ENCODE measurements at regions not wholly inside any gene's neighbourhood (a gene's known extent, or its start where the extent isn't known, plus 50 kb on each side); places are given as distances from the start of the nearest gene placed in this dataset.

- TF ChIP-seq CTCF (IDR thresholded peaks at IDR 0.05; ENCODE audit: unreplicated experiment) = no peak
Measured at GRCh38 chr2:15869871-15870270, 70.5 kb upstream of the MYCN start.

GRCh38 chr2:15870565-15870964 lies 69.8 kb upstream of the MYCN start:
- H3K36me3 Mint-ChIP-seq (ENCODE audit: insufficient read depth, unreplicated experiment) = no peaks in the 10 kb centered on the region

More at GRCh38 chr2:15869871-15870270, 70.5 kb upstream of the MYCN start:
- H3K27ac Mint-ChIP-seq (ENCODE audit: low read depth, unreplicated experiment) = no peak overlapping the region
- no peaks in the 10 kb centered on the region for H3K36me3 Mint-ChIP-seq (ENCODE audit: insufficient read depth, unreplicated experiment)
- BruUV-seq (replicated peaks) = no TSS peak
- no peaks in the 10 kb centered on the region for H3K9me3 Mint-ChIP-seq (ENCODE audit: unreplicated experiment)
- POLR2A ChIA-PET = no interaction called here
- H3K4me3 Mint-ChIP-seq (ENCODE audit: unreplicated experiment) = no peak overlapping the region
- CTCF ChIA-PET = no interaction called here
- DNase-seq (ENCODE audit: unreplicated experiment) = no peak
- H3K27me3 Mint-ChIP-seq (ENCODE audit: insufficient read depth, unreplicated experiment) = peaks cover 15% of the 10 kb centered on the region
- intact Hi-C loops (cut with micrococcal nuclease) = no loop called here
- no peaks in the 10 kb centered on the region for H3K4me1 Mint-ChIP-seq (ENCODE audit: insufficient read depth, unreplicated experiment)

GRCh38 chr2:15871239-15871783 lies 69.0 kb upstream of the MYCN start:
- H3K4me3 Mint-ChIP-seq (ENCODE audit: unreplicated experiment) = no peak overlapping the region
- intact Hi-C loops (cut with micrococcal nuclease) = no loop called here
- H3K9me3 Mint-ChIP-seq (ENCODE audit: unreplicated experiment) = no peaks in the 10 kb centered on the region
- no peaks in the 10 kb centered on the region for H3K4me1 Mint-ChIP-seq (ENCODE audit: insufficient read depth, unreplicated experiment)
- ChIA-PET CTCF (interaction anchor here (0.9 kb wide), 1 partner anchor 8 kb away, joined by 5 read pairs; no protein-coding TSS in a partner anchor), POLR2A (no interaction called here)
- DNase-seq (ENCODE audit: unreplicated experiment) = no peak
- BruUV-seq (replicated peaks) = no TSS peak
- peaks cover under 1% of the 10 kb centered on the region for H3K27me3 Mint-ChIP-seq (ENCODE audit: insufficient read depth, unreplicated experiment)
- TF ChIP-seq CTCF (IDR thresholded peaks at IDR 0.05; ENCODE audit: unreplicated experiment) = no peak
- no peak overlapping the region for H3K27ac Mint-ChIP-seq (ENCODE audit: low read depth, unreplicated experiment)
- H3K36me3 Mint-ChIP-seq (ENCODE audit: insufficient read depth, unreplicated experiment) = no peaks in the 10 kb centered on the region

More at GRCh38 chr2:15870565-15870964, 69.8 kb upstream of the MYCN start:
- Mint-ChIP-seq H3K9me3 (ENCODE audit: unreplicated experiment) (no peaks in the 10 kb centered on the region), H3K27me3 (ENCODE audit: insufficient read depth, unreplicated experiment) (peaks cover 8% of the 10 kb centered on the region), H3K4me1 (ENCODE audit: insufficient read depth, unreplicated experiment) (no peaks in the 10 kb centered on the region), H3K27ac (ENCODE audit: low read depth, unreplicated experiment) (no peak overlapping the region), H3K4me3 (ENCODE audit: unreplicated experiment) (no peak overlapping the region)
- no TSS peak for BruUV-seq (replicated peaks)
- intact Hi-C loops (cut with micrococcal nuclease) = no loop called here
- CTCF ChIA-PET = interaction anchor here (0.6 to 0.9 kb wide), 2 partner anchors 8 to 39 kb away, joined by 4 to 5 read pairs; no protein-coding TSS in a partner anchor
- TF ChIP-seq CTCF (IDR thresholded peaks at IDR 0.05; ENCODE audit: unreplicated experiment) = no peak
- no peak for DNase-seq (ENCODE audit: unreplicated experiment)
- POLR2A ChIA-PET = no interaction called here

- no TSS peak for BruUV-seq (replicated peaks)
- ChIA-PET CTCF (interaction anchor here (0.6 kb wide), 1 partner anchor 10 kb away, joined by 5 read pairs; no protein-coding TSS in a partner anchor), POLR2A (no interaction called here)
- no peaks in the 10 kb centered on the region for H3K27me3 Mint-ChIP-seq (ENCODE audit: insufficient read depth, unreplicated experiment)
- no peak overlapping the region for H3K4me3 Mint-ChIP-seq (ENCODE audit: unreplicated experiment)
- no peak for TF ChIP-seq CTCF (IDR thresholded peaks at IDR 0.05; ENCODE audit: unreplicated experiment)
- no peak for DNase-seq (ENCODE audit: unreplicated experiment)
- H3K36me3 Mint-ChIP-seq (ENCODE audit: insufficient read depth, unreplicated experiment) = no peaks in the 10 kb centered on the region
- H3K9me3 Mint-ChIP-seq (ENCODE audit: unreplicated experiment) = no peaks in the 10 kb centered on the region
- intact Hi-C loops (cut with micrococcal nuclease) = no loop called here
- H3K4me1 Mint-ChIP-seq (ENCODE audit: insufficient read depth, unreplicated experiment) = no peaks in the 10 kb centered on the region
- no peak overlapping the region for H3K27ac Mint-ChIP-seq (ENCODE audit: low read depth, unreplicated experiment)
Measured at GRCh38 chr2:15872854-15873253, 67.5 kb upstream of the MYCN start.

Data from MCF 10A (cell line).